Adrenal gland (tissue), 5 donors: ENCODE measurements at regions not wholly inside any gene's neighbourhood (a gene's known extent, or its start where the extent isn't known, plus 50 kb on each side); places are given as distances from the start of the nearest gene placed in this dataset.

ENCODE experiments used
- POLR2A ChIP-seq, 2 donors: fragments of 450-650 bp; IDR thresholded peaks; one replicate each; pipeline ENCODE4 v1.6.1; 2017; ENCODE audit warnings: antibody characterized with exemption in 2 of 2, mild to moderate bottlenecking in 2 of 2, moderate library complexity in 1 of 2
- TF ChIP-seq, protein P1 (sequence below), 6 experiments: fragments of 450-650 bp in 4 of 6; fragments of 200-600 bp in 2 of 6; sonication (generic) in 1 of 6; IDR thresholded peaks; 1 replicate in 5 of 6; 2 replicates in 1 of 6; pipeline versions ENCODE4 v1.5.1 to v1.8.0; 2016 to 2021; ENCODE audit warnings: antibody characterized with exemption in 6 of 6, mild to moderate bottlenecking in 2 of 6, moderate library complexity in 1 of 6
- donor health status: DM: no; HTN: no; CAD: no.

GRCh38 chr3:189121092-189121491 lies 50.7 kb upstream of the TPRG1 start:
- TF ChIP-seq, protein P1, sequence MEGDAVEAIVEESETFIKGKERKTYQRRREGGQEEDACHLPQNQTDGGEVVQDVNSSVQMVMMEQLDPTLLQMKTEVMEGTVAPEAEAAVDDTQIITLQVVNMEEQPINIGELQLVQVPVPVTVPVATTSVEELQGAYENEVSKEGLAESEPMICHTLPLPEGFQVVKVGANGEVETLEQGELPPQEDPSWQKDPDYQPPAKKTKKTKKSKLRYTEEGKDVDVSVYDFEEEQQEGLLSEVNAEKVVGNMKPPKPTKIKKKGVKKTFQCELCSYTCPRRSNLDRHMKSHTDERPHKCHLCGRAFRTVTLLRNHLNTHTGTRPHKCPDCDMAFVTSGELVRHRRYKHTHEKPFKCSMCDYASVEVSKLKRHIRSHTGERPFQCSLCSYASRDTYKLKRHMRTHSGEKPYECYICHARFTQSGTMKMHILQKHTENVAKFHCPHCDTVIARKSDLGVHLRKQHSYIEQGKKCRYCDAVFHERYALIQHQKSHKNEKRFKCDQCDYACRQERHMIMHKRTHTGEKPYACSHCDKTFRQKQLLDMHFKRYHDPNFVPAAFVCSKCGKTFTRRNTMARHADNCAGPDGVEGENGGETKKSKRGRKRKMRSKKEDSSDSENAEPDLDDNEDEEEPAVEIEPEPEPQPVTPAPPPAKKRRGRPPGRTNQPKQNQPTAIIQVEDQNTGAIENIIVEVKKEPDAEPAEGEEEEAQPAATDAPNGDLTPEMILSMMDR (IDR thresholded peaks at IDR 0.05), result no peak
- no peak for TF ChIP-seq POLR2A (IDR thresholded peaks at IDR 0.05)
